ENCODE measurements at regions not wholly inside any gene's neighbourhood (a gene's known extent, or its start where the extent isn't known, plus 50 kb on each side); places are given as distances from the start of the nearest gene placed in this dataset.
A peak's percentile ranks its signal among the peaks of the same experiment; 100 is the strongest.

DNA sequence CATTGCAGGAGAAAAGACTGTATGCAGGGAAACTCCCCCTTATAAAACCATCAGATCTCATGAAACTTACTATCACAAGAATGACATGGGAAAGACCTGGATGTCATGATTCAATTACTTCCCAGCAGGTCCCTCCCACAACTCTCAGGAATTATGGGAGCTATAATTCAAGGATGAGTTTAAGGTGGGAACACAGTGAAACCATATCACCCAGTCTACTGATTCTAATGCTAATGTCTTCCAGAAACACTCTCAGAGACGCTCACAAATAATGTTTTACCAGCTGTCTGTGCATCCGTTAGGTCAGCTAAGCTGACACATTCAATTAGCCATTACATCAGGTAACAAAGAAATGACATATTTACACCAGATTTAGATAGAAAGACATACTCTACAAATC is 637.9 kb downstream of the NLGN4Y start:
- no peak for DNase-seq
- no peaks in the 10 kb centered on the region for H3K36me3 Mint-ChIP-seq
- no peak overlapping the region for H3K27ac Mint-ChIP-seq
- no peaks in the 10 kb centered on the region for H3K27me3 Mint-ChIP-seq
- H3K4me3 Mint-ChIP-seq = no peak overlapping the region
- CTCF ChIA-PET = no interaction called here
- H3K9me3 Mint-ChIP-seq = no peaks in the 10 kb centered on the region
- no peaks in the 10 kb centered on the region for H3K4me1 Mint-ChIP-seq

DNA sequence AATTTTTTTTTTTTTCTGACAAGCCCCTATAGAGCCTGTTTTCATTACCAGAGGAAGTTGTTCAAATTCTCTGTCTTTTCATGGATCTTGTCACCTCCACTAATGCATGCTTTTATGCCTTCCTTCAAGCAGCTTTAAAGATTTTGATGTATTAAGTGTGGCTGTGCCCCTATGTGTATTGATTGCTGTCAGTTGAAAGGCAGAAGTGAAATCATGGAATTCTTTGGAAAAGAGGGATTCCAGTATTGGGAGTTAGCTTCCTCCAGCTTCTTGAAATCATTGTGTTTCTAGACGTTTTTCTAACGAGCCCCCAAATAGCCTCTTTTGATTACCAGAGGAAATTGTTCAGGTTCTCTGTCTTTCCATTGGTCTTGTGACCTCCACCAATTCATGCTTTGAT is 655.6 kb downstream of the NLGN4Y start:
- no peaks in the 10 kb centered on the region for H3K27me3 Mint-ChIP-seq
- H3K4me1 Mint-ChIP-seq = no peaks in the 10 kb centered on the region
- CTCF ChIA-PET = no interaction called here
- DNase-seq = no peak
- H3K27ac Mint-ChIP-seq = no peak overlapping the region
- no peaks in the 10 kb centered on the region for H3K36me3 Mint-ChIP-seq
- H3K4me3 Mint-ChIP-seq = no peak overlapping the region
- H3K9me3 Mint-ChIP-seq = no peaks in the 10 kb centered on the region

DNA sequence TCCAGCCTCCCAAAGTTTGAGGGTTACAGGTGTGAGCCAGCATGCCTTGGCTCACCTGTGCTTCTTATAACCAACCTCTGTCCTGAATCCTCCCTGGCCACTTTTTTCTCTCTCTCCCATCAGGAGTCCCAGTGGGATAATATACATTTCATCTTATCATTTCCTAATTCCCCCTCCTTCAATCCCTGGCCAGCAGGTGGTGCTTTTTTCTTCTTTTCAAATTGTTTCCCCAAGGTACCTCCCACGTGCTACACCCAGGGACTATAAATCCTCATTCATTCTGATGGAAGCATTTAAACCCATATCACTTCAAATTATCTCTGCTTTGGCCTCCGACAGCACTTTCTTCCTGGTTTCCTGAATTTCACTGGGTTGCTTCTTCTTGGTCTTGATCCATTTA is 704.7 kb downstream of the NLGN4Y start:
- DNase-seq = no peak
- Mint-ChIP-seq H3K4me1 (no peaks in the 10 kb centered on the region), H3K27ac (no peak overlapping the region), H3K36me3 (no peaks in the 10 kb centered on the region), H3K27me3 (no peaks in the 10 kb centered on the region), H3K4me3 (no peak overlapping the region), H3K9me3 (no peaks in the 10 kb centered on the region)
- CTCF ChIA-PET = no interaction called here

DNA sequence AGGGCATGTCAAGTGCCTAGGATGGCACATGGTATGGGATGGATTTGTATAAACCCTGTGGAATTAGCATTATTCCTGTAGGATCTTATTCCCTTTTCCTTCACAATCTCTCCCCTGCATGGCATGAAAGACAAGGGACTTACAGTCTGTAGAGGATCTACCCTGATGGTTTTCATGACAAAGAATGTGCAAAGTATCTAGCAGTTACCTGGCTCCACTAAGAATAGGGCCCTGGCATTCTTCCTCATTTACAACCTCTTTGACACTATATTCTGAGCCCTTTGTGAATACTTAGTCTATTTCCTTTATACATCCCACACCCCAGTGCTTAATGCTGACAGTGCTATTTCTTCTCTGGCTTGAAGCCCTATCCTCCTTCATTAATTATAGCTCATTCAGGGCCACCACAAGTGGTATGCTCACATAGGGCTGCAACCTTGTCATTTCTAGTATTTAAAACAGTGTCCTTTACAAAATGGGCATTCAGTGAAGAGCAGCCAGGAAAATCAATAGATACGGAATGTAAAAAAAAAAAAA is 715.3 kb downstream of the NLGN4Y start:
- no peaks in the 10 kb centered on the region for H3K4me1 Mint-ChIP-seq
- no peaks in the 10 kb centered on the region for H3K36me3 Mint-ChIP-seq
- no peak overlapping the region for H3K27ac Mint-ChIP-seq
- H3K27me3 Mint-ChIP-seq = no peaks in the 10 kb centered on the region
- CTCF ChIA-PET = no interaction called here
- H3K4me3 Mint-ChIP-seq = no peak overlapping the region
- no peak for DNase-seq
- no peaks in the 10 kb centered on the region for H3K9me3 Mint-ChIP-seq

DNA sequence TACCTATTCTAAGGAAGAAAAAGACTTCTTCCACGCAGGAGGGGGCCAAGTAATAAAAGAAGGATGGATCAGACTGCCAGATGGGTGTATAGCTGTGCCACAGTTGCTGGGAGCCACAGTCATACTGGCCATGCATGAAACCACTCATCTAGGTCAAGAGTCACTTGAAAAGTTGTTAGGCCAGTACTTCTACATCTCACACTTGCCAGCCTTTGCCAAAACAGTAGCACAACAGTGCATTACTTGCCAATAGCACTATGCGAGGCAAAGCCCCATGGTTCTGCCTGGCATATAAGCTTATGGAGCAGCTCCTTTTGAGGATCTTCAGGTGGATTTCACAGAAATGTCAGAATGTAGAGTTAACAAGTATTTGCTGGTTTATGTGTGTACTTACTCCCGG is 735.0 kb downstream of the NLGN4Y start:
- H3K4me3 Mint-ChIP-seq = no peak overlapping the region
- H3K27me3 Mint-ChIP-seq = no peaks in the 10 kb centered on the region
- H3K4me1 Mint-ChIP-seq = no peaks in the 10 kb centered on the region
- no peak for DNase-seq
- CTCF ChIA-PET = no interaction called here
- no peak overlapping the region for H3K27ac Mint-ChIP-seq
- no peaks in the 10 kb centered on the region for H3K36me3 Mint-ChIP-seq
- H3K9me3 Mint-ChIP-seq = peaks cover 1% of the 10 kb centered on the region

DNA sequence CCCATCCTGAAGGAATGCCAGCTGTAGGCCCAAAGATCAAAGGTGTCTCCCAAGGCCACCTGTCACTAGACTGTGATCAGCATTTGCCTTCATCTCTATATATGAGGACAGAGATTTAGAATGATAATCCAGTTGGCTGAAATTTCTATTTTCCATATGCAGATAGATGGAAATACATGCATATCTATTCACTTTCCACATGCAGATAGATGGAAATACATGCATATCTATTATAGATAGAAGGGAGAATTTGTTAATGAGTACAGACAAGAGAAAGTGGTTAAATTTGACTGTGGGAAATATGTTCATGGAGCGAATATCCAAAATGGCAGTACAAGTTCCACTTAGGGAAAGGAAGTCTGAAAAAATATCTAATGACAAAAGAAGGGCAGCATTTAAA is 762.2 kb downstream of the NLGN4Y start:
- CTCF ChIA-PET = no interaction called here
- H3K4me1 Mint-ChIP-seq = no peaks in the 10 kb centered on the region
- DNase-seq = no peak

DNA sequence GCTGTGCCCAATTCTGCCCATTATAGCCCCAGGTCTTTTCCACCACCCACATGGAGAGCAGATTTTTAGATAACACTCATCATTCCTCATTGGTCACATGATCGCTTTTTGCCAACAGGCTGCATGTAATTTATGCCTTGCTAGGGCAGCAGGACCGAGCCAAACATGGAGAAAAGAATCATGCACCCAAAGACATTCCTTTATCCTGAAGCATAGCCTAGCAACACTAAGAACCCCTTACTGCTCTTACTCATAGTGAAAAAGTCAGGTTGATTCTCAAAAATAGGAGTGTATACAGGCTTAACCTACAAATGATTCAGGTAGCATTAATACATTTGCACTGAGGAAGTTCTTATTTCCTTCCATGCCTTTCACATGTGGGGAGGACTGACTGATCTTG is 765.5 kb downstream of the NLGN4Y start:
- no peaks in the 10 kb centered on the region for H3K9me3 Mint-ChIP-seq
- no peak overlapping the region for H3K4me3 Mint-ChIP-seq
- CTCF ChIA-PET = no interaction called here
- H3K4me1 Mint-ChIP-seq = no peaks in the 10 kb centered on the region
- H3K27me3 Mint-ChIP-seq = no peaks in the 10 kb centered on the region
- H3K27ac Mint-ChIP-seq = no peak overlapping the region
- DNase-seq = no peak
- H3K36me3 Mint-ChIP-seq = no peaks in the 10 kb centered on the region

More for the DNA sequence above, 762.2 kb downstream of the NLGN4Y start:
- H3K36me3 Mint-ChIP-seq = no peaks in the 10 kb centered on the region
- H3K4me3 Mint-ChIP-seq = no peak overlapping the region
- no peaks in the 10 kb centered on the region for H3K27me3 Mint-ChIP-seq
- no peaks in the 10 kb centered on the region for H3K9me3 Mint-ChIP-seq
- H3K27ac Mint-ChIP-seq = no peak overlapping the region

DNA sequence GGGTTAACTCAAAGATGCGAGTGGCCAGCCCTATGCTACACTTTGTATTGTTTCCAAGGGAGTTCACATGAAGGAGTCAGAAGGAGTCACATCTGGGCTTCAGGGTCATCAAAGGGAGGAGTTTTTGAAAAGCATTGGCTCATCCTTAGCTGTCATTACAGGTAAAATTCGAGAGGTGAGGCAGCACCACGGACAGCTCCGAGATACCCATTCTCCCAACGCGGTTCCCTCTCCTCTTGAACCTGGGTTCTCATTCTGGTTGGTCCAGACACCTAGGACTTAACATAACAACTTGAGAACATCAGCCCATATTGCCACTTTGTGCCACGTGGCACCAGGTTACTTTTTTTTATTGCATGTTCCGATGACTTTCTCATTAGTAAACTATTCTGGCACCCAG is 768.6 kb downstream of the NLGN4Y start:
- H3K27ac Mint-ChIP-seq = no peak overlapping the region
- no peaks in the 10 kb centered on the region for H3K4me1 Mint-ChIP-seq
- no peaks in the 10 kb centered on the region for H3K36me3 Mint-ChIP-seq
- H3K27me3 Mint-ChIP-seq = no peaks in the 10 kb centered on the region
- DNase-seq = peak; percentile 25
- H3K9me3 Mint-ChIP-seq = no peaks in the 10 kb centered on the region
- no peak overlapping the region for H3K4me3 Mint-ChIP-seq
- CTCF ChIA-PET = no interaction called here

DNA sequence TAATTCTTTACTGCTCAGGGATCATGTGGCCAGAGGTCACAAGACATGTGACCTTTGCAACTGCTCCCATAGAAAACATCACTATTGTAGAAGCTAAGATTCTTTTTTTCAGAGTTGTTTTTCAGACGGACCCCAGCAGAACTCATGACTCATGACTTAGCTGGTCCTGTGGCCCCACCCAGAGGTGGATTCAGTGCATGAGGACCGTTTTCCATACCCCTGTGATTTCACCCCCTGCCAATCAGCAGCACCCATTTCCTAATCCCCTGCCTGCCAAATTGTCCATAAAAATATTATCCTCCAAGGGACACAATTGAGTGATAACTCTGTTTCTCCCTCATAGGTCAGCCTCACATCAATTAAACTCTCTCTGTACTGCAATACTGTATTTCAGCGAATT is 777.5 kb downstream of the NLGN4Y start:
- Mint-ChIP-seq H3K4me3 (no peak overlapping the region), H3K27me3 (no peaks in the 10 kb centered on the region), H3K9me3 (peaks cover 4% of the 10 kb centered on the region), H3K4me1 (no peaks in the 10 kb centered on the region), H3K36me3 (no peaks in the 10 kb centered on the region), H3K27ac (no peak overlapping the region)
- no peak for DNase-seq
- CTCF ChIA-PET = no interaction called here

DNA sequence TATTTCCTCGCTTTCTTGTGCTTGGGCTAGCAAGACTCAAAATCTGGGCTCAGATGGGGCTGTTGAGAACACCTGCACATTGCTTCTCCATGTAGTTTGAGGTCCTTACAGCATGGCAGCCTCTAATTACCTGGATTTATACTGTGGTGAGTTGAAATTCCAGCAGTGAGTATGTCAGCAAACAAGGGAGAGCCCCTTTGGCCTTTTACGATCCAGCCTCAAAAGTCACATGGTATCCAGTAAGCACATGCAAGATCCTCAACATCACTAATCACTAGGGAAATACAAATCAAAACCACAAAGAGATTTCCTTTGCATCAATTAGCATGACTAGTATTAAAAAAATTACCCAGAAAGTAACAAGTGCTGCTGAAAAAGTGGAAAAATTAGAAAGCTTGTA is 787.8 kb downstream of the NLGN4Y start:
- Mint-ChIP-seq H3K4me1 (no peaks in the 10 kb centered on the region), H3K9me3 (peaks cover 3% of the 10 kb centered on the region), H3K4me3 (no peak overlapping the region), H3K27me3 (no peaks in the 10 kb centered on the region), H3K36me3 (no peaks in the 10 kb centered on the region), H3K27ac (no peak overlapping the region)
- CTCF ChIA-PET = no interaction called here
- DNase-seq = no peak

DNA sequence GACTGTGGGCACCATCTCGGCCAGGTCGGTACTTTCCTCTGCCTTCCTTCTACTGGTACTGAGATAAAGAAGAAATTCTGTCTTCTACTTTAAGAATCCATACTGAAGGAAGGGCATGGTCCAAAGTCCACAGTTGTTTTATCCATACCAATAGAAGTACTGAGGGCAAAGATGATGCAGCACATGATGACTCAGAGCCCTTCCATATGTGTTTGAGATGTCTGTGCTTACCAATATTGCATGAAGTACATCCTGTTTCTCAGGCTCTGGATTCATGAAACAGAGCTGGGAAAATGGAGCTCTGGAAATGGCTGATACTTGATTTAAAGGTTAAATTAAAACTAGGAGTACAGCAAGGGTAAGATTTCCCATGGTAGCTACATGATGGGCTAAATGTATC is 799.9 kb downstream of the NLGN4Y start:
- no peak for DNase-seq
- Mint-ChIP-seq H3K4me3 (no peak overlapping the region), H3K27me3 (peaks cover 7% of the 10 kb centered on the region)

DNA sequence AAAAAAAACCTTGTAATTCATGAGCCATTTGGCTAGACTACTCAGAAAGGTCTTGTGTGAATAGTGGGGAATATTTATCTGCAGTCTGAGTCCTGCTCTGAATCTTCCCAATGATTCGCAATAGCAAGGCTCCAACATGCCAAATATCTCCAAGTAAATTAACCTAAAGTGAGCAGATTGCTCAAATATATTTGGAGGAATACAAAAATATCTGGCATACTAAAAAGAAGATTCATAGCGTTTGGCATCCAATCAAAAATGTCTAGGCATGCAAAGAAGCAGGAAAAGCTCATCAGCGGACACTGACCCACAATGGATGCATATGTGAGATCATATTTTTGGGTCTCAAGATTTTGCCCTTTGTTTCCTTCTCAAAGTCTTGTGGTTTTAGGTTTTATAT is 800.9 kb downstream of the NLGN4Y start:
- no peaks in the 10 kb centered on the region for H3K36me3 Mint-ChIP-seq
- no peak overlapping the region for H3K4me3 Mint-ChIP-seq
- no peak overlapping the region for H3K27ac Mint-ChIP-seq
- CTCF ChIA-PET = no interaction called here
- H3K9me3 Mint-ChIP-seq = no peaks in the 10 kb centered on the region
- no peak for DNase-seq
- H3K27me3 Mint-ChIP-seq = peaks cover 7% of the 10 kb centered on the region
- peaks cover 16% of the 10 kb centered on the region for H3K4me1 Mint-ChIP-seq

More for the DNA sequence above, 799.9 kb downstream of the NLGN4Y start:
- CTCF ChIA-PET = no interaction called here
- Mint-ChIP-seq H3K27ac (no peak overlapping the region), H3K4me1 (peaks cover 16% of the 10 kb centered on the region), H3K9me3 (no peaks in the 10 kb centered on the region), H3K36me3 (no peaks in the 10 kb centered on the region)

DNA sequence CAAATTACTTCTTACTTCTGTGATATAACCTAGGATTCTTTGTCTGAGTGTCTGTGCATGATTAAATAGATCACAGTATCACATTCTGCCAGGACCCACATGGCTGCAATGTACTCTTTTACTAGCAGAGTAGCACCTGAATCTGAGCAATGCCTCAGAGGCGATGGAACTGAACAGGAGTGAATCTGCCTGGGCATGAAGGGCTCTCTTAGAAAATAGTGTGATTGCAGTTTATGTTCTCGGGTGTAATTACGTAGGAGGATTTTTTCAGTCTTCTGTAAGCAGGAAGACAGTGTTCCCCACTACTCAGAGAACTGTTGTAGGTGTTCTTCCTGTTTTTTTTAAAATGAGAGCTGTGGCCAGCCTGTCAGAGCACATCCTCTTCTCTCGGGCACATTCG is 802.3 kb downstream of the NLGN4Y start:
- CTCF ChIA-PET = no interaction called here
- DNase-seq = no peak
- Mint-ChIP-seq H3K27ac (no peak overlapping the region), H3K4me1 (peaks cover 14% of the 10 kb centered on the region), H3K4me3 (no peak overlapping the region), H3K27me3 (peaks cover 6% of the 10 kb centered on the region), H3K36me3 (no peaks in the 10 kb centered on the region), H3K9me3 (no peaks in the 10 kb centered on the region)

DNA sequence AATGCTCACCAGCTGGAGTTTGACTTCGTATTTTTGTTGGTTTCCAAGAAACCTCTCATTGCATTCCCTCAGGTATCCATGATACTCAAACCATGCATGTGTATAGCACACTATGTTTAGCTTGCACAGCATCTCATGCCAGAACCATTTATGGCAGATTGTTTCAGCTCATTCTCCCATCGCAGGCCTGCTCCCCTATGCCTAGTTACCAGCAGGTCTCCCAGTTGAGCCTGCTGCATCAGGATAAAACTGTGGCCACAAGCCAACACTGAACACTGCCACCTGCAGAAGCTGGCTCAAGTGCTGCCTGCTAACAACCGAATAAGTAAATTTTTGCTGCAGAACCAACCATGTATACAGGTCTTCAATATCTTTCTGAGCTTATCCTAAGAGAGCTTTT is 804.5 kb downstream of the NLGN4Y start:
- Mint-ChIP-seq H3K9me3 (no peaks in the 10 kb centered on the region), H3K27ac (no peak overlapping the region), H3K27me3 (no peaks in the 10 kb centered on the region), H3K4me1 (peaks cover 14% of the 10 kb centered on the region), H3K4me3 (no peak overlapping the region), H3K36me3 (no peaks in the 10 kb centered on the region)
- no peak for DNase-seq
- CTCF ChIA-PET = no interaction called here

DNA sequence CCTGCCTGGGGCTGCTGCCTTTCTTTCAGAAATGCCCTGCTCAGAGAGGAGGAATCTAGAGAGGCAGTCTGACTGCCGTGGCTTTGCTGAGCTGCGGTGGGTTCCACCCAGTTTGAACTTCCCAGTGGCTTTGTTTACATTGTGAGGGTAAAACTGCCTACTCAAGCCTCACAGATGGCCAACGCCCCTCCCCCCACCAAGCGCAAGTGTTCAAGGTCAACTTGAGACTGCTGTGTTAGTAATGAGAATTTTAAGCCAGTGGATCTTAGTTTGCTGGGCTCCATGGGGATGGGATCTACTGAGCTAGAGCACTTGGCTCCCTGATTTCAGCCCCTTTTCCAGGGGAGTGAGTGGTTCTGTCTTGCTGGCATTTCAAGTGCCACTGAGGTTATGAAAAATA is 819.2 kb downstream of the NLGN4Y start:
- CTCF ChIA-PET = no interaction called here
- Mint-ChIP-seq H3K4me3 (no peak overlapping the region), H3K9me3 (peaks cover 9% of the 10 kb centered on the region), H3K27ac (no peak overlapping the region), H3K27me3 (peaks cover 2% of the 10 kb centered on the region), H3K4me1 (no peaks in the 10 kb centered on the region), H3K36me3 (no peaks in the 10 kb centered on the region)
- DNase-seq = no peak

DNA sequence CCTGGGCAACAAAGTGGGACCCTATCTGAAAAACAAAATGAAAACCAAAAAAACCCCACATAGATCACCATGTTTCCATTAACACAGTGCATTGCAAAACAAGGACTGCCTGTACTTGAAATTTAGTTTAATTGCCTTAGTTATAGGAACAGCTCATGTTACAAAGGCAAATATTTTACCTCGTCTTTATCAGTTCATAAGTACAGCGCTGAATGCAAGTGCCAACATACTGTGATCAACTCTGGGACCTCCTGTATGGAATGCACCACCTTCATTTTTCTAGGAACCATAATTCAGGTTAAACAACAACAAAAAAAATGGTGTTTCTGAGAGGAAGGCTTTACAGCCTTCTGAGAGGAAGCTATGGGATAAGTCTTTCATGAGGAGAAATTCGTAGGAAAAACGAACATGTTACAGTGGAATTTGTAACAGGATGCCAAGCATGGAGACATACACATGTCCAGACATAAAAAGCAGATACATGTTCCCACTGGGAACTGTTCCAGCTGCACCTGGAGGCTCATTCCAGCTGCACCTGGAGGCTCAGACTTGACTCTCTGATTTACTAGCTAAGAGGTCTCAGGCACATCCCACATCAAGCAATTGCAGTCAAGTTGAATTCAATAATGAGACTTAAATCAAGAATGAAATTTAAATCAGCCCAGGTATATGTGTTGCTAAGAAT is 821.3 kb downstream of the NLGN4Y start:
- no peaks in the 10 kb centered on the region for H3K36me3 Mint-ChIP-seq
- no peak overlapping the region for H3K27ac Mint-ChIP-seq
- peaks cover 7% of the 10 kb centered on the region for H3K9me3 Mint-ChIP-seq
- DNase-seq = no peak
- H3K4me3 Mint-ChIP-seq = no peak overlapping the region
- H3K4me1 Mint-ChIP-seq = no peaks in the 10 kb centered on the region
- CTCF ChIA-PET = no interaction called here
- peaks cover 5% of the 10 kb centered on the region for H3K27me3 Mint-ChIP-seq
